HG02840 (cell line): ENCODE measurements at regions not wholly inside any gene's neighbourhood (a gene's known extent, or its start where the extent isn't known, plus 50 kb on each side); places are given as distances from the start of the nearest gene placed in this dataset.
"Not testable (repeated sequence)": the region's sequence is repeated elsewhere in the genome, so short reads cannot be mapped to it uniquely, and the experiment has no call there.

ENCODE experiments used
- ATAC-seq: cut with Tn5 transposase; IDR thresholded peaks from one replicate; pipeline ENCODE4 v1.9.1; 2021; ENCODE audit warnings: mild to moderate bottlenecking, moderate library complexity, moderate number of reproducible peaks; ENCODE audit not compliant: unreplicated experiment, low FRiP score

GRCh38 chr5:17951392-17952169 lies 317.3 kb downstream of the TAF11L14 start:
- ATAC-seq, result no peak

- ATAC-seq, result no peak
Observed at GRCh38 chr5:17952231-17952630, 318.0 kb downstream of the TAF11L14 start.

GRCh38 chr5:17964067-17964466 lies 329.8 kb downstream of the TAF11L14 start:
- no peak for ATAC-seq

GRCh38 chr5:17966640-17967402 lies 332.6 kb downstream of the TAF11L14 start:
- ATAC-seq, result no peak

DNA sequence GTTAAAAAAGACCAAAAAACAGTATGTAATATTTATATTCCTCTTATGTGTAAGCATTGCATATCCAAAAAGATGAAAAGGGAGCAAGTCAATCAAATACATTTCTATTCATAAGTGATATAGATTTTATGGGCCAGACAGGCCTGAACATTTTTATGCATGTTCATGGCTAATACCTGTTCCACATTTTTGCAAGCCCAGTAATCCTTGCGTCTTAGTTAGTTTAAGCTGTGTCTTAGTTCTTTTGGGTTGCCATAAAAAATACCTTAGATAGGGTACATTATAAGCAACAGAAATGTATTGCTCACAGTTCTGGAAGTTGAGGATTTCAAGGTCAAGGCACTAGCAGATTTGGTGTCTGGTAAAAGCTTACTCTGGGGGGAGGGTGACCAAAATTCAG lies 342.1 kb downstream of the TAF11L14 start:
- no peak for ATAC-seq

- no peak for ATAC-seq
Observed at GRCh38 chr5:17978954-17979353, 344.7 kb downstream of the TAF11L14 start.

- not testable (repeated sequence) for ATAC-seq
Observed at GRCh38 chr5:17982626-17983025, 348.4 kb downstream of the TAF11L14 start.

DNA sequence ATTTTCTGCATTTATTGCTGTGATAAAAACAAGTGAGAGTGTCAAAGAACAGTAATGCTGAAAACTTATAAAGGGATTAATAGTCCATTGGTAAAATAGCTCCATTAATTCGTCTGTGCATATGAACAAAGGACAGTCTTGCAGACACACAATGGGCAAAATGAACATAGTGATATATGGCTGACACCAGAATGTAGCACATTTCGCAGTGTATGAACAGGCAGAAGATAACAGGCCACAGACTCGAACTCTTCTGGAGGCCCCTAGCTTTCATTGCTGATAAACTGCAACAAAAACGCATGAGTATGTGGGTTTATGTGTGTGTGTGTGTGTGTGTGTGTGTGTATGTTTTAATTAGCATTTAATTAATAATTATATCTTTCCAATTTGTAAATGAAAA lies 354.8 kb downstream of the TAF11L14 start:
- no peak for ATAC-seq

GRCh38 chr5:17989567-17990563 lies 355.6 kb downstream of the TAF11L14 start:
- ATAC-seq, result no peak

- ATAC-seq, result no peak
Observed at GRCh38 chr5:17991775-17992174, 357.5 kb downstream of the TAF11L14 start.

GRCh38 chr5:17992291-17992690 lies 358.0 kb downstream of the TAF11L14 start:
- ATAC-seq, result no peak

DNA sequence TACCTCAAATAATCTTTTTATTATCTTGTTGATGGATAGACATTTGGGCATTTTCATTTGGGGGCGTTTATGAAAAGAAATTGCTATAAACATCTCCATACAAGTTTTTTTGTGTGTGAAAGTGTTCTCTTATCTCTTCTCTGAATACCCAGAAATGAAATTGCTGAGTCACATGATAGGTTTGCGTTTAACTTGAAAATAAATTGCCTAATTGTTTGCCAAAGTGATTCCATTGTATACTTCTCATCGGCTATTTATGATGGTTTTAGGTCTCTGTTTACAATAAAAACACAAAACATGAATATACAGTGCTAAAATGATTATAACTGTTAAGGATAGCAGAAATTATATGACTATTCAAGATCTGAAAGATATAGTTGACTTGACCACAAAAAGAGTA lies 361.7 kb downstream of the TAF11L14 start:
- ATAC-seq, result no peak

DNA sequence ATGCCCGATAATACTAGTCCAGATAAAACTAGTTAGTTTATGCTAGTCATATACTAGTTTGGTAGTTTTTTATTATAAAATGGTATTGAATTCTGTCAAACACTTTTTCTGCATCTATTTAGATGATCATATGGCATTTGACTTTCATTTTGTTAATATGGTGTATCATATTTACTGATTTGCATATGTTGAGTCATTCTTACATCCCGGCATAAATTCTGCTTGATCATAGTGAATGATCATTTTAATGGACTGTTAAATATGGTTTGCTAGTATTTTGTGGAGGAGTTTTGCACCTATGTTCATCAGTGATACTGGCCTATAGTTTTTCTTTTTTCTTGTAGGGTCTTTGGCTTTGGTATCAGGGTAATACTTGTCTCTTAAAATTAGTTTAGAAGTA lies 365.6 kb downstream of the TAF11L14 start:
- no peak for ATAC-seq

GRCh38 chr5:18000744-18001143 lies 366.5 kb downstream of the TAF11L14 start:
- no peak for ATAC-seq

- no peak for ATAC-seq
Observed at GRCh38 chr5:18003312-18003711, 369.1 kb downstream of the TAF11L14 start.

GRCh38 chr5:18003784-18004183 lies 369.5 kb downstream of the TAF11L14 start:
- ATAC-seq, result no peak

- ATAC-seq, result not testable (repeated sequence)
Observed at GRCh38 chr5:18006235-18006634, 372.0 kb downstream of the TAF11L14 start.

- no peak for ATAC-seq
Observed at GRCh38 chr5:18008940-18009339, 374.7 kb downstream of the TAF11L14 start.

DNA sequence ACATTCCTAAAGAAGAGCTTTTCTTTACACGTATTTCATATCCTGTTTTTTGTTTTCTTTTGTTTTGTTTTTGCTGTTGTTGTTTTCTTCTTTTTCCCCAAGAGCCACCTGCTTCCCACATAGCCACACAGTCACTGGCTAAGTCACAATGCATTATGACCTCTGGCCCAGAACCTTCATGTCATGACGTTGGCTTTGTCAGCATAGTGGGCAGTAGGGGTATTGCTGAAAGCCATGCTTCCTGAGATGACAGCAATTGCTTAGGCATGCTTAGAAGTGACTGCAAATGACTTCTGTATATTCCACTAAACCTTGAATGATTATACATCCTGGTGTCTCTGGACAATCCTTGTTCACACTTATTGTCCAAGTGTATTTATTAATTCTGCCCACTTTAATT lies 375.8 kb downstream of the TAF11L14 start:
- no peak for ATAC-seq

GRCh38 chr5:18018472-18018871 lies 384.2 kb downstream of the TAF11L14 start:
- ATAC-seq, result no peak

DNA sequence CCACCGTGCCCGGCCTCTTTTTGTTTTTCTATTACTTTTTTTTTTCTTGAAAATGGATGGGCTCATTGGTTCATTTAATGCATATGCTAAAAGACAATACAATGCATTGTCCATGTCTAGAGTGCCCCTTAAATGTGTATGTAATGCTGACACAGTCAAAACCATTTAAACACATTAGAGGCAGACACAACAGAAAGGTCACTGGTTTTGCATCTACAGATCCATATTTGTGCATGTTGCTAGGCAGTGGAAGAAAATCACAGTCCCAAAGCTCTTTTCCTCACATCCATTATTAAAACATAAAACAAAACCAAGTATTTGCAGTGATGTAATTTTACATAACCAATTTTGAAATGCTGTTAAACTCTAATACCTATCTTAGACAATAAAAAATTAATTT lies 389.0 kb downstream of the TAF11L14 start:
- no peak for ATAC-seq
